ENCODE measurements at regions not wholly inside any gene's neighbourhood (a gene's known extent, or its start where the extent isn't known, plus 50 kb on each side); places are given as distances from the start of the nearest gene placed in this dataset.

- TF ChIP-seq CTCF (IDR thresholded peaks at IDR 0.05; ENCODE audit: insufficient read depth, low read depth, low read length) = no peak
- no peak for TF ChIP-seq EZH2 (IDR thresholded peaks at IDR 0.05; ENCODE audit: insufficient read depth, low read length)
Observed at GRCh38 chr13:64993514-64994164, 2236.5 kb downstream of the PCDH9 start.

Data from astrocyte (in vitro differentiated cells and primary cell).